GM12864 (cell line): ENCODE measurements at regions not wholly inside any gene's neighbourhood (a gene's known extent, or its start where the extent isn't known, plus 50 kb on each side); places are given as distances from the start of the nearest gene placed in this dataset.

Source experiments
- DNase-seq: peaks from one replicate; pipeline ENCODE4 v3.0.0-alpha.2; 2011; ENCODE audit warnings: low read depth
- H3K4me3 ChIP-seq: 2 replicates; pipeline ENCODE4 v1.5.1; 2011; ENCODE audit warnings: mild to moderate bottlenecking, low read depth, low read length, control low read depth
- TF ChIP-seq, protein P1 (sequence below): IDR thresholded peaks from 2 replicates; pipeline ENCODE4 v1.5.1; 2011; ENCODE audit warnings: low read depth, mild to moderate bottlenecking, moderate library complexity, low read length, control low read depth, inconsistent platforms; ENCODE audit errors: missing control alignments

DNA sequence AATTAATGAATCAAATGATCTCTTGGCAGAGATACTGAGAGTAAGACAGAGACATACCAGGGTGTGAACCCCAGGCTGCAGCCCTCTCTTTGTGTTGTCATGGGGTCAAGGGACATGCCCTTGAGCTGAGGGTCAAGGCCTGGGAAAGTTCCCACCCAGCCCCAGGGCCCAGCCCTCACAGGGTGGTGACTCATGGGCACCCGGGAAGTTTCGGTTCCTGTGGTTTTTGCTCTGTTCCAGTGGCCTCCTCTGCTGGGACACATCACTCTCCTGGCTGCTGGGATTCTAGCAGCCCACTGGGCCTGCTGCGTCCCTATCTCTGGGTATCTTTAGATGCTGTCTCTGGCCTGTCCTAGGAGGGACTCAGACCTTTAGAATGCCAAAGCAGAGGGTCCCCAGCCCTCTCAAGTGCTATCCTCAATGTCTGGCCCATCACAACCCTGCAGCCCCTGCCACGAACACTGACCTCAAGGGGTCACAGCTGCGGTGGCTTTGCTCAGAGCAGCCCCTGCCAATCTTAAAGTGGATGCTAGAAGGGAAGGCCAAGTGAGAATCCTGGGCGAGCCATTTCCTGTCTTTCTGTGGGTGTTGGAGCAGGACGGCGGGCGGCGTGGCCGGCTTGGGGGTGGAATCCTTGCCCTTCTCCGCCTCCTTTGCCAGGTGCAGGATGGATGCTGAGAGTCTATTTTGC is 148.4 kb upstream of the TLE3 start:
- TF ChIP-seq, protein P1, sequence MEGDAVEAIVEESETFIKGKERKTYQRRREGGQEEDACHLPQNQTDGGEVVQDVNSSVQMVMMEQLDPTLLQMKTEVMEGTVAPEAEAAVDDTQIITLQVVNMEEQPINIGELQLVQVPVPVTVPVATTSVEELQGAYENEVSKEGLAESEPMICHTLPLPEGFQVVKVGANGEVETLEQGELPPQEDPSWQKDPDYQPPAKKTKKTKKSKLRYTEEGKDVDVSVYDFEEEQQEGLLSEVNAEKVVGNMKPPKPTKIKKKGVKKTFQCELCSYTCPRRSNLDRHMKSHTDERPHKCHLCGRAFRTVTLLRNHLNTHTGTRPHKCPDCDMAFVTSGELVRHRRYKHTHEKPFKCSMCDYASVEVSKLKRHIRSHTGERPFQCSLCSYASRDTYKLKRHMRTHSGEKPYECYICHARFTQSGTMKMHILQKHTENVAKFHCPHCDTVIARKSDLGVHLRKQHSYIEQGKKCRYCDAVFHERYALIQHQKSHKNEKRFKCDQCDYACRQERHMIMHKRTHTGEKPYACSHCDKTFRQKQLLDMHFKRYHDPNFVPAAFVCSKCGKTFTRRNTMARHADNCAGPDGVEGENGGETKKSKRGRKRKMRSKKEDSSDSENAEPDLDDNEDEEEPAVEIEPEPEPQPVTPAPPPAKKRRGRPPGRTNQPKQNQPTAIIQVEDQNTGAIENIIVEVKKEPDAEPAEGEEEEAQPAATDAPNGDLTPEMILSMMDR: no peak
- DNase-seq: no peak
- no peak overlapping the region for H3K4me3 ChIP-seq

DNA sequence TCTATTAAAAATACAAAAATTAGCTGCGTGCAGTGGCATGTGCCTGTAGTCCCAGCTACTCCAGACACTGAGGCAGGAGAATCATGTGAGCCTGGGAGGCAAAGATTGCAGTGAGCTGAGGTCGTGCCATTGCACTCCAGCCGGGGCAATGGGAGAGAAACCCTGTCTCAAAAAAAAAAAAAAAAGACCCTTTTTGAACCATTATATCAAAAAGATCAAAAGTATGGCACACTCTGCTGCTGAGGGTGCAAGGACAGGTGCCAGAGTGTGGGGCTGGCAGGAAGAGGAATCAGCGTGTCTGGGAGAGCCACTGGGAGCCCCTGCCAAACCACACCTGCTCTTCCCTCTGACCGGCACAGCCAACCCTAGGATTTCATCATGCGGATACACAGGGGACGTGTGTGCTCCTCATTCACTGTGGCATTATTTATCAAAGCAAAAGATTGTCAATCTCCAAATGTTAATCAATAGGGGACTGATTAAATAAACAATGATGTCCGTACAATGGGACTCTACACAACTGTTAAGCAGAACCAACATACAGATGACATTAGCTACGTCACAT is 147.3 kb upstream of the TLE3 start:
- DNase-seq: no peak
- no peak overlapping the region for H3K4me3 ChIP-seq
- TF ChIP-seq, protein P1: no peak

DNA sequence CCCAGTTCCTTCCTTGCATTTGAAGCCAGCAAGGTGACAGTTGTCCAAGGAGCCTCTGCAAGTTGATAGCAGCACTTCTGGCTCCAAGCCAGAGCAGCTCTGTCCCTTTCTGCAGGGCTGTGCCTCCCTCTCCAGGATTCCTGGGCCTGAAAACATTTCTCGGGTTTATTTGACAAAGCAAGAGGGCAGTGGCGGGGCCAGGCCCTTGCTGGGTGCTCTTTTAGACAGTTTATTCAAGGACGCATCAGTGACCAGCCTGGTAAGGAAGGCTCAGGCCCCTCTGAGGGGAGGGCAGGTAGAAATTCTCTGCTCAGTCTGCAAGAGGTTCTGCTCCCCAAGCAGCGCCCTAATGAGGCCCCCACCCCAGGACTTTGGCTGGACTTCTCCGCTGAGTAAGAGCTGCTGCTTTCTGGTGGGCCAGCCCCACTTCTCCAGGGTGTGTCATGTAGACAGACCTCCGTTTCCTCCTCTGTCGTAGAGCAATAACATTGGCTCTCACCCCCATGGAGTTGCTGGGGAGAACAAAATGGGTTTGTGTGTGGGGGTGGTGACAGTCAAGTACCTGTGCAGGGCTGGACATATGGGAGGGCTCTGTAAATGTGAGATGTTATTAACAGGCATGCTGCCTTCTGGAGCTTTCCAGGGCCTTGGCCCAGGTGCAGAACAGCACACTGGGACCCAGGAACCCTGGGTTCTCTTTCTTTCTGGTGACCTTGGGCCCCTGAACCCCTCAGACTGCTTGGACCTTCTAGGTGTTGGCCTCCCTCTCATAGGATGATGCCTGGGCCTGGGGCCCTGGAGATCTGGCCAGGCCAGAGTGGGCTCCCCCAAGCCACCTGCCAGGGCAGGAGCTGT is 146.2 kb upstream of the TLE3 start:
- no peak for DNase-seq
- no peak overlapping the region for H3K4me3 ChIP-seq
- TF ChIP-seq, protein P1: no peak

DNA sequence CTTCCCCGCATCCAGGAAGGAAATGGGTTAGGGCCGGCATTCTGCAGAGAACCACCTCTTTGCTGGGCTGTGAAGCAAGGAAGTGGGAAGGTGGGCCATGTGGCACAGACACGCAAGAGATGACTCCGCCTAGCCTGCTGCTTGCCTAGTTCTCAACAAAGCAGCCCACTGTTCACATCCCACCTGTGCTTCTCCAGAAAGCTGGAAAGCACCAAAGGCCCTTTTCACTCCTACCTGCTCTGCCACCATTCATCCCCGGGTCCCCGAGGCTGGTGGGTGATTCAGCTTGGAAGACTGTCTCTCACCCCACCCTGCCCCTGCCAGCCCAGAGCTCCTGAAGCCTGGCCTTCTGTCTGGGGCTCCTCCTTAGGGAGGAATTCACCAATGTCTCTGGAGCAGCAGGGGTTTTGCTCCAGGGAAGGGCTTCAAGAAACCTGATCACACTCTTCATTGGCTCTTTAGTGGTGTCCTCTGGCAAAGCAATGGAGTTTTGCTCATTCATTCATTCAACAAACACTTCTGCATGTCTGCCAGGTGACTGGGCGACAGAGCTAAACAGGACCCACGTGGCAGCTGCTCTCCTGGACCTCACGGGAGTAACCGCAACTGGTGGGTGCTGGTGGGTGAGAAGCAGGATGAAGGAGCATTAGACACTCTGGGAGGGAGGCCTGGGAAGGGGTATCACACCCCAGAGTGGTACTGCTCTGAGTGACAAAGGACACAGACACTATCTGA is 145.4 kb upstream of the TLE3 start:
- H3K4me3 ChIP-seq: no peak overlapping the region
- TF ChIP-seq, protein P1: no peak
- no peak for DNase-seq

DNA sequence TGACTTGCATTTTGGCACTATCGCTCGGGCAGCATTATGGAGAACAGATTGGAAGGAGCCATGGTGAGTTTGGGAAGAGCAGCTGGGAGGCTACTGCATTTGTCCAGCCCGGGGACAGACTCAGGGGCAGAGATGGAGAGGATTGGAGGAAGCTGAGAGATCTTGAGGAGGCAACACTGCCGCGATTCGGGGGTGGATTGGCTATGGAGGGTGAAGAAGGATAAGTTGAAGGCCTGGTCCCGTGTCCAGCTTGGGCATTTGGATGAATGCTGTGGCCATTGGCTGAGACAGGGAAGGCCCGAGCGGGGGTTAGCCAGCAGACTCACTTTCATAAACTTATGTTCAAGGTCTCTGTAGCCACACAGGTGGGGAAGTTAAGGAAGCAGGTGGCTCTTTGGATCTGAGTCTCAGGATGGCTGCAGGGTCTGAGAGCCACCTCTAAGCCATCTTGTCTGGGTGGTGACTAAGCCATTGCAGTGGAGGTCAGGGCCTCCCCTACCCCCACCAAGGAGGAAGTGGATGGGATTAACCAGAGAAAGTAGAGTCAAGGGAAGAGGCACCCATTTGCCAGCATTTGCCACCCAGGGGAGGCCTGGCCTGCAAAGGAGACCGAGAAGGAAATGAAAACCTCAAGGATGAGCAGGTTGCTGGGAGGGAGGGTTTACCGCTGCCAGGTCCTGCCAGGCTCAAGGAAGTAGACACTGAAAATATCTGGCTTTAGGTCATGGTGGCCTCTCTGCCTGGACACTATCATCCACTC is 144.0 kb upstream of the TLE3 start:
- no peak for DNase-seq
- TF ChIP-seq, protein P1: no peak
- no peak overlapping the region for H3K4me3 ChIP-seq

DNA sequence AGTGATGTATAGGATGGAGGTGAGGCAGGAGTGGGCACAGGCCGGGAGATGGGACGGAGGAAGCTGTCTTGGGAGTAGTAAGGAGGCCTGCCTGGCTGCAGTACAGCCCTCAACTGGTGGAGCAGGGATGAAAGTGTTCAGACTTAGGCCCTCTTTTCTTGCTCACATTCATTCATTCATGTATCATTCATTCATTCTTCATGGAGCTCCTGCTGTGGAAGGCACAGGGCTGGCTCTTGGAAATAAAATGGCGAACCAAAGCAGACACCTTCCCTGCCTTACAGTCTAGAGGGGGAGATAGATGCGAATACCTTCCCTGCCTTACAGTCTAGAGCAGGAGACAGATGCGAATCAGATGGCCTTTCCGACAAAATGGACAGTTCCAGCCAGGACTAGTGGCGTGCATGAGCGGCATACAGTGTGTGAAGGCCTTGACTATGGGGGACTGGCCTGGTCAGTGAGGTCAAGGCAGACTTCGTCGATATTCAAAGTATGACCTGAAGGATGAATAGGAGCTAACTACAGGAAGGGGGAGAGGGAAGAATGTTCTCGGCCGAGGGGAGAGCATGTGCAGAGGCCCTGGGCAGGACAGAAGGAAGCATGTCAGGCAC is 143.2 kb upstream of the TLE3 start:
- no peak overlapping the region for H3K4me3 ChIP-seq
- DNase-seq: no peak
- TF ChIP-seq, protein P1: no peak
